Activated T-cell treated with anti-CD3 and anti-CD28 coated beads, Interleukin-2, amount 50 U/mL, for 24 hours (primary cell): ENCODE measurements at regions not wholly inside any gene's neighbourhood (a gene's known extent, or its start where the extent isn't known, plus 50 kb on each side); places are given as distances from the start of the nearest gene placed in this dataset.
"Not testable (repeated sequence)": the region's sequence is repeated elsewhere in the genome, so short reads cannot be mapped to it uniquely, and the experiment has no call there.

ENCODE experiments used
- DNase-seq: peaks from one replicate; pipeline ENCODE4 v3.0.0-alpha.2; 2020
- H3K27ac Mint-ChIP-seq: 2 replicates; pipeline ENCODE4 v1.8.0; 2020; ENCODE audit warnings: mild to moderate bottlenecking, mixed read lengths
- H3K27me3 Mint-ChIP-seq: 2 replicates; pipeline ENCODE4 v1.8.0; 2020; ENCODE audit warnings: mixed read lengths
- H3K36me3 Mint-ChIP-seq: 2 replicates; pipeline ENCODE4 v1.8.0; 2020; ENCODE audit warnings: low read depth, mixed read lengths
- H3K4me1 Mint-ChIP-seq: 2 replicates; pipeline ENCODE4 v1.8.0; 2020; ENCODE audit warnings: low read depth, mixed read lengths
- H3K4me3 Mint-ChIP-seq: 2 replicates; pipeline ENCODE4 v1.8.0; 2020; ENCODE audit warnings: mild to moderate bottlenecking, moderate library complexity, mixed read lengths
- H3K9me3 Mint-ChIP-seq: 2 replicates; pipeline ENCODE4 v1.8.0; 2020; ENCODE audit warnings: mixed read lengths

- Mint-ChIP-seq H3K27ac (peak overlapping the region; percentile 5), H3K9me3 (peaks cover 28% of the 10 kb centered on the region)
- not testable (repeated sequence) for DNase-seq, H3K4me1 Mint-ChIP-seq, H3K36me3 Mint-ChIP-seq, H3K4me3 Mint-ChIP-seq, H3K27me3 Mint-ChIP-seq
Observed at GRCh38 chr2:5022708-5023635, 669.2 kb upstream of the SOX11 start.

- Mint-ChIP-seq H3K27me3 (no peaks in the 10 kb centered on the region), H3K36me3 (no peaks in the 10 kb centered on the region), H3K9me3 (peaks cover 28% of the 10 kb centered on the region), H3K27ac (no peak overlapping the region), H3K4me1 (no peaks in the 10 kb centered on the region), H3K4me3 (no peak overlapping the region)
- DNase-seq: no peak
Observed at GRCh38 chr2:5026571-5027234, 665.5 kb upstream of the SOX11 start.

- H3K27me3 Mint-ChIP-seq: no peaks in the 10 kb centered on the region
- DNase-seq: no peak
- no peaks in the 10 kb centered on the region for H3K36me3 Mint-ChIP-seq
- H3K9me3 Mint-ChIP-seq: peaks cover 4% of the 10 kb centered on the region
- no peak overlapping the region for H3K4me3 Mint-ChIP-seq
- no peaks in the 10 kb centered on the region for H3K4me1 Mint-ChIP-seq
- H3K27ac Mint-ChIP-seq: no peak overlapping the region
Observed at GRCh38 chr2:5035057-5035488, 657.1 kb upstream of the SOX11 start.

DNA sequence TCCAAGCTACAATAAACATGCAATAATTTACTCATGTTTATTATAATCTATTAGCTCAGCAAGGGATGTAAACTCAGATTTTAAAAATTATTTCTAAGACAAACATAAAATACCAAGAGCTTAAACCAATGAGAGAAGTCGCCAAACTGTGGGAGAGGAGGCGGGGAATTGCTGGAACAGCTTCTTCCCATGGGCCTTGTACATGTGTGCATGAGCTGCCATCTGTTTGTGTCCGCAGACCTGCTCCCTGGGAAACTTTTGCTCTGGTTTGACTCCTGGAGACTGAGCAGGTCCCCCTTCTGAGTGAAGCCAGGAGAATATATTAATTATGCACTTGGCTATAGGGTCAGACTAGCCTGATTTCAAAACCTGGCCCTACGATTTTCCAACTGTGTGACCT, 655.9 kb upstream of the SOX11 start:
- no peak for DNase-seq
- no peaks in the 10 kb centered on the region for H3K36me3 Mint-ChIP-seq
- H3K27me3 Mint-ChIP-seq: no peaks in the 10 kb centered on the region
- peaks cover 4% of the 10 kb centered on the region for H3K9me3 Mint-ChIP-seq
- no peak overlapping the region for H3K4me3 Mint-ChIP-seq
- H3K27ac Mint-ChIP-seq: no peak overlapping the region
- no peaks in the 10 kb centered on the region for H3K4me1 Mint-ChIP-seq

DNA sequence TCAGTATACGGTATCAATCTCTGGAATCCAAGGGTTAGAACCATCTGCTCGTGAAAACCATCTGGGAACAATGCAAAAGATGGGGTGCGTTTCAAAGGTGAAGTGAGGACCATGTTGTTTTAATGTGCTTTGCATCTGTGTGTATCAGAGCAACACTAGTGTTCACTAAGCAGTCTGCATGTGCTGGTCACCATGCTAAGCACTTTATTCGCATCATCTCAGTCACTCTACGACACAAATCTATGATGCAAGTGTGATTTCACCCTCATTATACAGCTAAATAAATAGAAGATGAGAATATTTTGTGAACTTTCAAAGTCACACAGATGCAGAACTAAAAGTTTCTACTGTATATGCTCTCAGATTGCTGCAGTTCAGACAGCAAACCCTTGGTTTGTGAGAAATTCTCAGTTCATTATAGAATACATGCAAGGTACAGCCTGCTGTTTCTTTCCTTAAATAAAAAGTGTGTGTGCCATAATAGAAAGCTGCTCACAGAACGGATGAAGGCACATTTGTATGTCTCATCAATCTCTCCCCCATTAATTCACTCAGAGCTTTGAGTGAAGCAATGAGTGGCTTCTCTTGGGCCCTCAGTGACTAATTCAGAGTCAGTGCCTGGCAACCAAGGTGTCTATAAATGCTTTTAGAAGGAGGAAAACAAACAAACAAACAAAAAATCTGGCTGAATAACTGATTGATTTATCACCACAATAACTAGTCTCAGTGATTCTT, 652.8 kb upstream of the SOX11 start:
- Mint-ChIP-seq H3K9me3 (peaks cover 2% of the 10 kb centered on the region), H3K27ac (no peak overlapping the region), H3K4me3 (no peak overlapping the region), H3K27me3 (no peaks in the 10 kb centered on the region), H3K36me3 (no peaks in the 10 kb centered on the region), H3K4me1 (no peaks in the 10 kb centered on the region)
- no peak for DNase-seq

- H3K36me3 Mint-ChIP-seq: no peaks in the 10 kb centered on the region
Observed at GRCh38 chr2:5040571-5040970, 651.6 kb upstream of the SOX11 start.

DNA sequence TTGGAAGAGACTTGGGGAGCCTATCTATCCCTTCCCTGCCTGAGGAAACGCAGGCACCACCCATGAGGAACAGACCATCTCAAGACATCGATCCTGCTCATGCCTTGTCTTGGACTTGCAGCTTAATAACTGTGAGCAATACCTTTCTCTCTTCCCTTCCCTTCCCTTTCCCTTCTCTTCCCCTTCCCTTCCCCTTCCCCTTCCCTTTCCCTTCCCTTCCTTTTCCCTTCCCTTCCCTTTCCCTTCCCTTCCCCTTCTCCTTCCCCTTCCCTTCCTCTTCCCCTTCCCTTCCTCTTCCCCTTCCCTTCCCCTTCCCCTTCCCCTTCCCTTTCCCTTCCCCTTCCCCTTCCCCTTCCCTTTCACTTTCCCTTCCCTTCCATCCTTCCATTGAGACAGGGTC, 650.7 kb upstream of the SOX11 start:
- Mint-ChIP-seq H3K9me3 (peaks cover 4% of the 10 kb centered on the region), H3K4me1 (no peaks in the 10 kb centered on the region), H3K27ac (no peak overlapping the region), H3K27me3 (no peaks in the 10 kb centered on the region), H3K4me3 (no peak overlapping the region), H3K36me3 (no peaks in the 10 kb centered on the region)
- DNase-seq: no peak

More at GRCh38 chr2:5040571-5040970, 651.6 kb upstream of the SOX11 start:
- DNase-seq: no peak
- no peaks in the 10 kb centered on the region for H3K27me3 Mint-ChIP-seq
- H3K9me3 Mint-ChIP-seq: peaks cover 2% of the 10 kb centered on the region
- H3K4me3 Mint-ChIP-seq: no peak overlapping the region
- no peak overlapping the region for H3K27ac Mint-ChIP-seq
- no peaks in the 10 kb centered on the region for H3K4me1 Mint-ChIP-seq

- no peak for DNase-seq
- H3K36me3 Mint-ChIP-seq: no peaks in the 10 kb centered on the region
- no peaks in the 10 kb centered on the region for H3K27me3 Mint-ChIP-seq
- H3K9me3 Mint-ChIP-seq: peaks cover 13% of the 10 kb centered on the region
- H3K27ac Mint-ChIP-seq: no peak overlapping the region
- no peak overlapping the region for H3K4me3 Mint-ChIP-seq
- H3K4me1 Mint-ChIP-seq: no peaks in the 10 kb centered on the region
Observed at GRCh38 chr2:5042666-5043440, 649.3 kb upstream of the SOX11 start.

DNA sequence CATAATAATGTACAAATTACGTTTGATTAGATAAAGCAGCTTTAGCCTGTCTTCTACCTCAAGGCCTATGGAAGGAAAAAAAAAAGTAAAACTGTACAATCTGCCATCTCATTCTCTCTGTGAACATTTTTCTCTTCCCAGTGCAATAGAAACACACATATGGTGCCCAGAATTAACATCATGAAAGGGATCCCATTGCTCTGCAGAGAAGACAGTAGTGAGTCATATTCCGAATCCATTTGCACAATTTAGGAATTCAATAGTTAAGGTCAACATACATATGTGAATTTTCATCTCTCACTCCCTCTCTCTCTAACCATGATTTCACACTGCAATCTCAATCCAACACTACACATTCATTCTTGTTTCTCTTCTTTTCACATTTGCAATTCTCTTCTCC, 640.9 kb upstream of the SOX11 start:
- Mint-ChIP-seq H3K4me3 (no peak overlapping the region), H3K4me1 (no peaks in the 10 kb centered on the region), H3K36me3 (no peaks in the 10 kb centered on the region), H3K27ac (no peak overlapping the region), H3K27me3 (no peaks in the 10 kb centered on the region), H3K9me3 (peaks cover 28% of the 10 kb centered on the region)
- no peak for DNase-seq

GRCh38 chr2:5052905-5053304, 639.3 kb upstream of the SOX11 start:
- no peaks in the 10 kb centered on the region for H3K36me3 Mint-ChIP-seq
- no peak overlapping the region for H3K27ac Mint-ChIP-seq
- no peaks in the 10 kb centered on the region for H3K27me3 Mint-ChIP-seq
- no peaks in the 10 kb centered on the region for H3K4me1 Mint-ChIP-seq
- H3K4me3 Mint-ChIP-seq: no peak overlapping the region
- no peak for DNase-seq
- peaks cover 17% of the 10 kb centered on the region for H3K9me3 Mint-ChIP-seq

- Mint-ChIP-seq H3K9me3 (peaks cover 11% of the 10 kb centered on the region), H3K4me3 (no peak overlapping the region), H3K36me3 (no peaks in the 10 kb centered on the region), H3K27ac (no peak overlapping the region), H3K4me1 (no peaks in the 10 kb centered on the region), H3K27me3 (no peaks in the 10 kb centered on the region)
- DNase-seq: no peak
Observed at GRCh38 chr2:5057891-5058351, 634.3 kb upstream of the SOX11 start.

- no peaks in the 10 kb centered on the region for H3K4me1 Mint-ChIP-seq
- H3K27ac Mint-ChIP-seq: no peak overlapping the region
- DNase-seq: no peak
- no peaks in the 10 kb centered on the region for H3K27me3 Mint-ChIP-seq
- peaks cover 7% of the 10 kb centered on the region for H3K9me3 Mint-ChIP-seq
- H3K4me3 Mint-ChIP-seq: no peak overlapping the region
- no peaks in the 10 kb centered on the region for H3K36me3 Mint-ChIP-seq
Observed at GRCh38 chr2:5060956-5061355, 631.2 kb upstream of the SOX11 start.

- no peak overlapping the region for H3K4me3 Mint-ChIP-seq
- no peaks in the 10 kb centered on the region for H3K36me3 Mint-ChIP-seq
- no peak overlapping the region for H3K27ac Mint-ChIP-seq
- DNase-seq: no peak
- H3K4me1 Mint-ChIP-seq: no peaks in the 10 kb centered on the region
- H3K9me3 Mint-ChIP-seq: peaks cover 7% of the 10 kb centered on the region
- no peaks in the 10 kb centered on the region for H3K27me3 Mint-ChIP-seq
Observed at GRCh38 chr2:5064687-5065086, 627.5 kb upstream of the SOX11 start.

GRCh38 chr2:5067816-5068215, 624.4 kb upstream of the SOX11 start:
- no peak for DNase-seq
- Mint-ChIP-seq H3K9me3 (peaks cover 7% of the 10 kb centered on the region), H3K36me3 (no peaks in the 10 kb centered on the region), H3K4me3 (no peak overlapping the region), H3K4me1 (no peaks in the 10 kb centered on the region), H3K27ac (no peak overlapping the region), H3K27me3 (no peaks in the 10 kb centered on the region)
